Nephron progenitor cell (in vitro differentiated cells): ENCODE measurements at regions not wholly inside any gene's neighbourhood (a gene's known extent, or its start where the extent isn't known, plus 50 kb on each side); places are given as distances from the start of the nearest gene placed in this dataset.
"Not testable (repeated sequence)": the region's sequence is repeated elsewhere in the genome, so short reads cannot be mapped to it uniquely, and the experiment has no call there.

ENCODE experiments used
- DNase-seq: peaks from one replicate; pipeline ENCODE4 v3.0.0; 2021
- H3K27ac Mint-ChIP-seq: 2 replicates; pipeline ENCODE4 v1.8.0; 2021; ENCODE audit warnings: mild to moderate bottlenecking, moderate library complexity, mixed read lengths
- H3K27me3 Mint-ChIP-seq: 2 replicates; pipeline ENCODE4 v1.8.0; 2021; ENCODE audit warnings: mild to moderate bottlenecking, low read depth, mixed read lengths; ENCODE audit not compliant: poor library complexity
- H3K36me3 Mint-ChIP-seq: 2 replicates; pipeline ENCODE4 v1.8.0; 2021; ENCODE audit warnings: low read depth, mixed read lengths
- H3K4me1 Mint-ChIP-seq: 2 replicates; pipeline ENCODE4 v1.8.0; 2021; ENCODE audit warnings: mixed read lengths
- H3K4me3 Mint-ChIP-seq: 2 replicates; pipeline ENCODE4 v1.8.0; 2021; ENCODE audit warnings: mild to moderate bottlenecking, moderate library complexity, mixed read lengths
- H3K9me3 Mint-ChIP-seq: 2 replicates; pipeline ENCODE4 v1.8.0; 2021; ENCODE audit warnings: mild to moderate bottlenecking, moderate library complexity, mixed read lengths
- TF ChIP-seq, protein P1 (sequence below): fragments of 200-600 bp; sonication (generic); IDR thresholded peaks from 2 replicates; pipeline ENCODE4 v1.5.0; 2021; ENCODE audit warnings: antibody characterized with exemption

DNA sequence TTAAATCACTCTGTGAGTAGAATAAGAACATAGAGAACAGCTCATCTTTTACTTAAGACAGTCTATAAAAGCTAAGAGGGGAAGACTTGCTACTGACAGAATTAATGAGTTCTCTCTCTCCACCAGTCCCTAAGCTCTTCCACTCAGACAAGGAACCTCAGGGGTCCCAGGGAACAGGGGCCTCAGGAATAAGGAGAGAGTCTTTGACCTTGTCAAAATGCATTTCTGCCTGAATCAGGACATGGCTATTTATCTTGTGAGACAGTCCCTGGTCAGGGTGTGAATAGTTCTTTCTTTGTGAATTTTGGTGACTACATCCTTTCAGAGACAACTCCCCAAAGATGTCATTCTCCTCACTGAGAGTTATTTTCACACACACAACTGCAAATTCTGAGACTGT lies 218.7 kb upstream of the HS3ST1 start:
- H3K27ac Mint-ChIP-seq = no peak overlapping the region
- peaks cover 4% of the 10 kb centered on the region for H3K27me3 Mint-ChIP-seq
- H3K4me1 Mint-ChIP-seq = peaks cover 18% of the 10 kb centered on the region
- H3K36me3 Mint-ChIP-seq = no peaks in the 10 kb centered on the region
- H3K9me3 Mint-ChIP-seq = peaks cover 17% of the 10 kb centered on the region
- no peak for DNase-seq
- TF ChIP-seq, protein P1, sequence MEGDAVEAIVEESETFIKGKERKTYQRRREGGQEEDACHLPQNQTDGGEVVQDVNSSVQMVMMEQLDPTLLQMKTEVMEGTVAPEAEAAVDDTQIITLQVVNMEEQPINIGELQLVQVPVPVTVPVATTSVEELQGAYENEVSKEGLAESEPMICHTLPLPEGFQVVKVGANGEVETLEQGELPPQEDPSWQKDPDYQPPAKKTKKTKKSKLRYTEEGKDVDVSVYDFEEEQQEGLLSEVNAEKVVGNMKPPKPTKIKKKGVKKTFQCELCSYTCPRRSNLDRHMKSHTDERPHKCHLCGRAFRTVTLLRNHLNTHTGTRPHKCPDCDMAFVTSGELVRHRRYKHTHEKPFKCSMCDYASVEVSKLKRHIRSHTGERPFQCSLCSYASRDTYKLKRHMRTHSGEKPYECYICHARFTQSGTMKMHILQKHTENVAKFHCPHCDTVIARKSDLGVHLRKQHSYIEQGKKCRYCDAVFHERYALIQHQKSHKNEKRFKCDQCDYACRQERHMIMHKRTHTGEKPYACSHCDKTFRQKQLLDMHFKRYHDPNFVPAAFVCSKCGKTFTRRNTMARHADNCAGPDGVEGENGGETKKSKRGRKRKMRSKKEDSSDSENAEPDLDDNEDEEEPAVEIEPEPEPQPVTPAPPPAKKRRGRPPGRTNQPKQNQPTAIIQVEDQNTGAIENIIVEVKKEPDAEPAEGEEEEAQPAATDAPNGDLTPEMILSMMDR = no peak
- H3K4me3 Mint-ChIP-seq = no peak overlapping the region

DNA sequence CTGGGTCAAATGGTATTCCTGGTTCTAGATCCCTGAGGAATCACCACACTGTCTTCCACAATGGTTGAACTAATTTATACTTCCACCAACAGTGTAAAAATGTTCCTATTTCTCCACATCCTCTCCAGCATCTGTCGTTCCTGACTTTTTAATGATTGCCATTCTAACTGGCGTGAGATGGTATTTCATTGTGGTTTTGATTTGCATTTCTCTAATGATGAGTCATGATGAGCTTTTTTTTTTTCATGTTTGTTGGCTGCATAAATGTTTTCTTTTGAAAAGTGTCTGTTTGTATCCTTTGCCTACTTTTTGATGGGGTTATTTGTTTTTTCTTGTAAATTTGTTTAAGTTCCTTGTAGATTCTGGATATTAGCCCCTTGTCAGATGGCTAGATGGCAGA lies 214.4 kb upstream of the HS3ST1 start:
- H3K27me3 Mint-ChIP-seq, H3K4me1 Mint-ChIP-seq, DNase-seq, H3K36me3 Mint-ChIP-seq, H3K27ac Mint-ChIP-seq, H3K4me3 Mint-ChIP-seq: not testable (repeated sequence)
- peaks cover 27% of the 10 kb centered on the region for H3K9me3 Mint-ChIP-seq

GRCh38 chr4:11640584-11640983 lies 211.9 kb upstream of the HS3ST1 start:
- TF ChIP-seq, protein P1 = no peak
- no peak overlapping the region for H3K4me3 Mint-ChIP-seq
- no peaks in the 10 kb centered on the region for H3K4me1 Mint-ChIP-seq
- H3K27ac Mint-ChIP-seq = no peak overlapping the region
- no peaks in the 10 kb centered on the region for H3K36me3 Mint-ChIP-seq
- H3K9me3 Mint-ChIP-seq = peaks cover 27% of the 10 kb centered on the region
- H3K27me3 Mint-ChIP-seq = peaks cover 8% of the 10 kb centered on the region
- no peak for DNase-seq

GRCh38 chr4:11636551-11636950 lies 207.9 kb upstream of the HS3ST1 start:
- H3K27me3 Mint-ChIP-seq = peaks cover 4% of the 10 kb centered on the region
- no peak for DNase-seq
- no peak overlapping the region for H3K27ac Mint-ChIP-seq

GRCh38 chr4:11636031-11636430 lies 207.3 kb upstream of the HS3ST1 start:
- peaks cover 4% of the 10 kb centered on the region for H3K27me3 Mint-ChIP-seq
- H3K4me3 Mint-ChIP-seq = no peak overlapping the region
- DNase-seq = no peak
- H3K9me3 Mint-ChIP-seq = peaks cover 11% of the 10 kb centered on the region
- TF ChIP-seq, protein P1 = no peak
- H3K27ac Mint-ChIP-seq = no peak overlapping the region
- no peaks in the 10 kb centered on the region for H3K36me3 Mint-ChIP-seq
- H3K4me1 Mint-ChIP-seq = peaks cover 4% of the 10 kb centered on the region

More at GRCh38 chr4:11636551-11636950, 207.9 kb upstream of the HS3ST1 start:
- TF ChIP-seq, protein P1 = no peak
- peaks cover 4% of the 10 kb centered on the region for H3K4me1 Mint-ChIP-seq
- H3K4me3 Mint-ChIP-seq = no peak overlapping the region
- H3K9me3 Mint-ChIP-seq = peaks cover 11% of the 10 kb centered on the region
- no peaks in the 10 kb centered on the region for H3K36me3 Mint-ChIP-seq

DNA sequence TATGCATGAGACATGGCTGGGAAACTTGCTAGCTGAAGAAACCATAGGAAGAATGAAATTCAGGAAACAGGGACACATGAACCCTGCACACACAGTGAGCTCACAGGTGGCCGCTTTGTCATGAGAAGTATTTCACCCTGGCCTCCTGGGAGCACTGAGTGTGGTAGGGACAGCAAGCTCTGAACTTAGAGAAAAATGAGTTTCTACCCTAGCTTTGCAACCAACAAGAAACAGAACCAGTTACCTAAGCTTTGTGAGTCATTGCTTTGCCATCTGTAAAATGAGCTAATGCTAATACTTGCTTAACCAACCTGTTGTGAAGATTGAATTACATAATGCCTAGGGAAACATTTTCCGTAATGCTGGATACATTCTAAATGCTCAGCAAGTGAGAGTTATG lies 206.6 kb upstream of the HS3ST1 start:
- Mint-ChIP-seq H3K4me3 (no peak overlapping the region), H3K36me3 (no peaks in the 10 kb centered on the region), H3K9me3 (peaks cover 11% of the 10 kb centered on the region), H3K4me1 (peaks cover 4% of the 10 kb centered on the region), H3K27ac (no peak overlapping the region), H3K27me3 (peaks cover 4% of the 10 kb centered on the region)
- no peak for DNase-seq
- TF ChIP-seq, protein P1 = no peak
